GM12878 (cell line): ENCODE measurements at regions not wholly inside any gene's neighbourhood (a gene's known extent, or its start where the extent isn't known, plus 50 kb on each side); places are given as distances from the start of the nearest gene placed in this dataset.

Experiments used
- POLR2A ChIP-seq: IDR thresholded peaks from 2 replicates; pipeline ENCODE4 v1.6.1; 2011; ENCODE audit warnings: low read depth, mild to moderate bottlenecking, low read length
- RAD21 ChIP-seq: IDR thresholded peaks from 2 replicates; pipeline ENCODE4 v1.6.1; 2011; ENCODE audit warnings: mild to moderate bottlenecking, low read depth, low read length, moderate library complexity; ENCODE audit not compliant: insufficient read depth
- STAT3 ChIP-seq: IDR thresholded peaks from 2 replicates; pipeline ENCODE4 v1.6.1; 2011; ENCODE audit warnings: low read depth, low read length, improper control_type of control experiment

- no peak for TF ChIP-seq RAD21
- TF ChIP-seq POLR2A = no peak
- TF ChIP-seq STAT3 = no peak
These were observed 127.6 kb upstream of the RASGRP1 start for GRCh38 chr15:38691965-38692788.
